Keratinocyte (primary cell): ENCODE measurements at regions not wholly inside any gene's neighbourhood (a gene's known extent, or its start where the extent isn't known, plus 50 kb on each side); places are given as distances from the start of the nearest gene placed in this dataset.
"Not testable (repeated sequence)": the region's sequence is repeated elsewhere in the genome, so short reads cannot be mapped to it uniquely, and the experiment has no call there.

Experiments used
- DNase-seq: peaks from one replicate; pipeline ENCODE4 v3.0.0-alpha.2; 2011; ENCODE audit warnings: low read depth, missing footprints, low spot score
- FAIRE-seq: peaks from 2 replicates; lab custom pipeline; 2011; peaks lifted over from hg19 to GRCh38; lab: Jason Lieb, UNC
- H2AFZ ChIP-seq: 2 replicates; pipeline ENCODE4 v1.6.0; 2012; ENCODE audit warnings: low read length, control low read depth, inconsistent platforms; ENCODE audit not compliant: control insufficient read depth
- H3K27ac ChIP-seq: 2 replicates; pipeline ENCODE4 v1.5.1; 2011; ENCODE audit warnings: low read length; ENCODE audit not compliant: control insufficient read depth, insufficient read depth
- H3K27me3 ChIP-seq: 3 replicates; pipeline ENCODE4 v1.6.0; 2011; ENCODE audit warnings: low read length; ENCODE audit not compliant: control insufficient read depth, insufficient read depth; ENCODE audit errors: extremely low read depth
- H3K36me3 ChIP-seq, 2 experiments: 2 replicates in 1 of 2; 3 replicates in 1 of 2; pipeline ENCODE4 v1.5.1; 2011; ENCODE audit warnings: low read length in 2 of 2, mild to moderate bottlenecking in 1 of 2; ENCODE audit not compliant: control insufficient read depth in 2 of 2, insufficient read depth in 2 of 2; ENCODE audit errors: extremely low read depth in 1 of 2
- H3K4me1 ChIP-seq: 3 replicates; pipeline ENCODE4 v1.5.1; 2011; ENCODE audit warnings: low read length; ENCODE audit not compliant: control insufficient read depth, insufficient read depth; ENCODE audit errors: extremely low read depth
- H3K4me2 ChIP-seq: 3 replicates; pipeline ENCODE4 v1.6.0; 2011; ENCODE audit warnings: low read depth, low read length; ENCODE audit not compliant: control insufficient read depth, insufficient read depth; ENCODE audit errors: extremely low read depth
- H3K4me3 ChIP-seq, 3 experiments: fragments of 200-600 bp in 1 of 3; sonication (generic) in 1 of 3; 2 replicates in 2 of 3; 3 replicates in 1 of 3; pipeline ENCODE4 v1.5.1; 2011 to 2016; ENCODE audit warnings: low read length in 3 of 3, mild to moderate bottlenecking in 3 of 3, control low read depth in 2 of 3, inconsistent platforms in 1 of 3, low read depth in 1 of 3, mixed read lengths in 1 of 3, mixed run types in 1 of 3, moderate library complexity in 1 of 3; ENCODE audit not compliant: control insufficient read depth in 2 of 3, insufficient read depth in 2 of 3; ENCODE audit errors: extremely low read depth in 1 of 3
- H3K79me2 ChIP-seq: 2 replicates; pipeline ENCODE4 v1.6.0; 2012; ENCODE audit warnings: low read length; ENCODE audit not compliant: control insufficient read depth, insufficient read depth
- H3K9ac ChIP-seq: 3 replicates; pipeline ENCODE4 v1.6.0; 2011; ENCODE audit warnings: low read length; ENCODE audit not compliant: control insufficient read depth, insufficient read depth; ENCODE audit errors: extremely low read depth
- H3K9me1 ChIP-seq: 3 replicates; pipeline ENCODE4 v1.6.0; 2011; ENCODE audit warnings: low read length; ENCODE audit not compliant: control insufficient read depth, insufficient read depth; ENCODE audit errors: extremely low read depth
- H3K9me3 ChIP-seq: 2 replicates; pipeline ENCODE4 v1.5.1; 2012; ENCODE audit warnings: low read depth, low read length; ENCODE audit not compliant: control insufficient read depth
- H4K20me1 ChIP-seq: 3 replicates; pipeline ENCODE4 v1.6.0; 2011; ENCODE audit warnings: low read length; ENCODE audit not compliant: control insufficient read depth, insufficient read depth; ENCODE audit errors: extremely low read depth
- EZH2 ChIP-seq: IDR thresholded peaks from one replicate; pipeline ENCODE4 v1.6.1; 2012; ENCODE audit warnings: inconsistent platforms, mild to moderate bottlenecking, low read length, moderate library complexity
- dilution Hi-C: fragments of 300-500 bp; cut with MboI; formaldehyde crosslinking; loops from one replicate; pipeline ENCODE4 v1.7.0; 2020; ENCODE audit warnings: low sequenced_read_pairs; ENCODE audit not compliant: extremely low pct_ligation_motif_present
- TF ChIP-seq, protein P1 (sequence below), 3 experiments: IDR thresholded peaks in 1 of 3; conservative IDR thresholded peaks in 1 of 3; optimal IDR thresholded peaks in 1 of 3; 2 replicates in 2 of 3; 3 replicates in 1 of 3; pipeline versions ENCODE3 to v1.5.1; 2011; ENCODE audit warnings: low read length in 3 of 3, mild to moderate bottlenecking in 3 of 3, moderate library complexity in 2 of 3, control low read depth in 1 of 3, inconsistent platforms in 1 of 3; ENCODE audit not compliant: insufficient read depth in 2 of 3; ENCODE audit errors: extremely low read depth in 1 of 3

- H3K27me3 ChIP-seq, H3K79me2 ChIP-seq, H3K36me3 ChIP-seq, H3K4me1 ChIP-seq, H3K9me1 ChIP-seq, H4K20me1 ChIP-seq, dilution Hi-C loops, FAIRE-seq, H3K9ac ChIP-seq, H2AFZ ChIP-seq, H3K4me3 ChIP-seq, DNase-seq, H3K27ac ChIP-seq, H3K9me3 ChIP-seq, H3K4me2 ChIP-seq: not testable (repeated sequence)
Observed at GRCh38 chrX:113988315-113988935, 595.5 kb upstream of the HTR2C start.

DNA sequence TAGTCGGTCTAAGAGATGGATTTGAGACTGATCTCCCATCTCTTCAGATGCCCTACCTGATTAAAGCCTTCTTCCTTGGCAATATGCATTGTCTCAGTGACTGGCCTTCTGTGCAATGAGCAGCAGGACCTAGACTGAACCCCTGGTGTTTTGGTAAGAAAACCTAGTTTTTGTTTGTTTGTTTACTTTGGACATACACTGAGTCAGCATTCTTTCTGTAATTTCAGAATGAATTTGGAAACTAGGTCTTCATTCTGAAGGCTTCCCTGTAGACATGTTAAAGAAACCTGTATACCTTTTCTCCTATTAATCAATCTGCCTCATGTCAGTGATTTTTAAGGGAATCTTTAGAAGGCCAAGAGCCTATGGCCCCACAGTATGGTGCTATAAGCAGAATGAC, 597.5 kb upstream of the HTR2C start:
- FAIRE-seq: no peak

More for the DNA sequence above, 597.5 kb upstream of the HTR2C start:
- Histone ChIP-seq H2AFZ (no peak overlapping the region), H3K36me3 (no peaks in the 10 kb centered on the region), H4K20me1 (no peaks in the 10 kb centered on the region), H3K9me1 (no peaks in the 10 kb centered on the region), H3K27me3 (no peaks in the 10 kb centered on the region), H3K4me3 (no peak overlapping the region), H3K9me3 (no peaks in the 10 kb centered on the region), H3K27ac (no peak overlapping the region), H3K4me2 (no peak overlapping the region), H3K79me2 (no peaks in the 10 kb centered on the region), H3K4me1 (no peaks in the 10 kb centered on the region), H3K9ac (no peak overlapping the region)
- DNase-seq: no peak
- dilution Hi-C loops: no loop called here
- TF ChIP-seq EZH2: no peak
- TF ChIP-seq, protein P1, sequence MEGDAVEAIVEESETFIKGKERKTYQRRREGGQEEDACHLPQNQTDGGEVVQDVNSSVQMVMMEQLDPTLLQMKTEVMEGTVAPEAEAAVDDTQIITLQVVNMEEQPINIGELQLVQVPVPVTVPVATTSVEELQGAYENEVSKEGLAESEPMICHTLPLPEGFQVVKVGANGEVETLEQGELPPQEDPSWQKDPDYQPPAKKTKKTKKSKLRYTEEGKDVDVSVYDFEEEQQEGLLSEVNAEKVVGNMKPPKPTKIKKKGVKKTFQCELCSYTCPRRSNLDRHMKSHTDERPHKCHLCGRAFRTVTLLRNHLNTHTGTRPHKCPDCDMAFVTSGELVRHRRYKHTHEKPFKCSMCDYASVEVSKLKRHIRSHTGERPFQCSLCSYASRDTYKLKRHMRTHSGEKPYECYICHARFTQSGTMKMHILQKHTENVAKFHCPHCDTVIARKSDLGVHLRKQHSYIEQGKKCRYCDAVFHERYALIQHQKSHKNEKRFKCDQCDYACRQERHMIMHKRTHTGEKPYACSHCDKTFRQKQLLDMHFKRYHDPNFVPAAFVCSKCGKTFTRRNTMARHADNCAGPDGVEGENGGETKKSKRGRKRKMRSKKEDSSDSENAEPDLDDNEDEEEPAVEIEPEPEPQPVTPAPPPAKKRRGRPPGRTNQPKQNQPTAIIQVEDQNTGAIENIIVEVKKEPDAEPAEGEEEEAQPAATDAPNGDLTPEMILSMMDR (optimal IDR thresholded peaks at IDR 0.05 in 1 of 3, IDR thresholded peaks at IDR 0.05 in 1 of 3, conservative IDR thresholded peaks at IDR 0.05 in 1 of 3; ENCODE audit: extremely low read depth in 1 of 3, insufficient read depth in 2 of 3, low read length in 3 of 3): no peak
